Activated CD8-positive, alpha-beta T cell treated with anti-CD3 and anti-CD28 coated beads, Interleukin-2, amount 10 ng/mL, durations not matched to agents 7 days and 5 days (primary cell): ENCODE measurements at regions not wholly inside any gene's neighbourhood (a gene's known extent, or its start where the extent isn't known, plus 50 kb on each side); places are given as distances from the start of the nearest gene placed in this dataset.
"Not testable (repeated sequence)": the region's sequence is repeated elsewhere in the genome, so short reads cannot be mapped to it uniquely, and the experiment has no call there.

Experiments
- ATAC-seq: fragments of 150-1000 bp; cut with Tn5 transposase; one replicate; pipeline ENCODE4 v1.10.0; 2021; ENCODE audit warnings: moderate library complexity
- CTCF ChIA-PET: fragments of 350-600 bp; sonication (Branson Sonifier 250); formaldehyde crosslinking; loops from one replicate; lab custom pipeline; 2021; ENCODE audit warnings: antibody characterized with exemption; lab: Charles Lee
- POLR2A ChIA-PET: fragments of 350-600 bp; sonication (Branson Sonifier 250); formaldehyde crosslinking; loops from one replicate; lab custom pipeline; 2021; ENCODE audit warnings: antibody characterized with exemption; lab: Charles Lee
- DNase-seq: peaks from one replicate; pipeline ENCODE4 v3.0.0-alpha.2; 2020
- H3K27ac Mint-ChIP-seq: one replicate; pipeline ENCODE4 v1.8.0; 2021; ENCODE audit warnings: mild to moderate bottlenecking, mixed read lengths
- H3K27me3 Mint-ChIP-seq: one replicate; pipeline ENCODE4 v1.8.0; 2021; ENCODE audit warnings: low read depth, mixed read lengths
- H3K36me3 Mint-ChIP-seq: one replicate; pipeline ENCODE4 v1.8.0; 2021; ENCODE audit warnings: low read depth, mixed read lengths
- H3K4me1 Mint-ChIP-seq: one replicate; pipeline ENCODE4 v1.8.0; 2021; ENCODE audit warnings: low read depth, mixed read lengths
- H3K4me3 Mint-ChIP-seq: one replicate; pipeline ENCODE4 v1.8.0; 2021; ENCODE audit warnings: mild to moderate bottlenecking, mixed read lengths
- H3K9me3 Mint-ChIP-seq: one replicate; pipeline ENCODE4 v1.8.0; 2022; ENCODE audit warnings: mixed read lengths; ENCODE audit not compliant: insufficient read depth

GRCh38 chr6:112976579-112976978, 629.4 kb downstream of the RFPL4B start:
- H3K27me3 Mint-ChIP-seq, H3K27ac Mint-ChIP-seq, POLR2A ChIA-PET, H3K36me3 Mint-ChIP-seq, DNase-seq, CTCF ChIA-PET, H3K4me3 Mint-ChIP-seq, H3K9me3 Mint-ChIP-seq, ATAC-seq, H3K4me1 Mint-ChIP-seq: not testable (repeated sequence)

DNA sequence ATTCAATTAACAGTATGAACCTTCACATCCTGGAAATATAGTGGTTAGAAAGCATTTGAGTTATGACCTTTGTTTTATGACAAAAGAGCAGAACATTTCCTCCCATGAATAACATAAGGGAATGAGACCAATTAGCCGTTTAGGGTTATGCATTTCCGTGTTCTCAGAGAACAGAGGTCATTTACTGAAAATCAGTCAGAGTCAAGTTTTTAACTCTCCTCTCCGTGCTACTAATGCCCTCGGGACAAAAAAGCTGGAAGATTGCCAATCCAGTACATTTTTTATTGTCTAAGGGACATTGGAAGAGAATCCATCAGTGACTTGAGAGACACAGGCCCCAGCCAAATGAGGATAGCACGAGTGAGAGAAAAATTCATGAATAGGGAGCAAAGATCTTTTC, 632.7 kb downstream of the RFPL4B start:
- ATAC-seq (no peak), DNase-seq (no peak)
- H3K4me3 Mint-ChIP-seq, result no peak overlapping the region
- no peaks in the 10 kb centered on the region for H3K9me3 Mint-ChIP-seq
- H3K27me3 Mint-ChIP-seq, result no peaks in the 10 kb centered on the region
- no peaks in the 10 kb centered on the region for H3K4me1 Mint-ChIP-seq
- H3K36me3 Mint-ChIP-seq, result no peaks in the 10 kb centered on the region
- POLR2A ChIA-PET, result no interaction called here
- CTCF ChIA-PET, result no interaction called here
- no peak overlapping the region for H3K27ac Mint-ChIP-seq

GRCh38 chr6:112980676-112981075, 633.5 kb downstream of the RFPL4B start:
- ChIA-PET POLR2A (no interaction called here), CTCF (no interaction called here)
- H3K27ac Mint-ChIP-seq, result no peak overlapping the region
- no peak for DNase-seq
- no peaks in the 10 kb centered on the region for H3K27me3 Mint-ChIP-seq
- no peak overlapping the region for H3K4me3 Mint-ChIP-seq
- ATAC-seq, result no peak
- no peaks in the 10 kb centered on the region for H3K4me1 Mint-ChIP-seq
- no peaks in the 10 kb centered on the region for H3K36me3 Mint-ChIP-seq
- no peaks in the 10 kb centered on the region for H3K9me3 Mint-ChIP-seq

- POLR2A ChIA-PET, result no interaction called here
- Mint-ChIP-seq H3K4me1 (no peaks in the 10 kb centered on the region), H3K27me3 (no peaks in the 10 kb centered on the region), H3K36me3 (no peaks in the 10 kb centered on the region), H3K4me3 (no peak overlapping the region), H3K9me3 (no peaks in the 10 kb centered on the region), H3K27ac (no peak overlapping the region)
- no peak for ATAC-seq
- CTCF ChIA-PET, result no interaction called here
- no peak for DNase-seq
These were observed 636.7 kb downstream of the RFPL4B start for GRCh38 chr6:112983713-112984261.

DNA sequence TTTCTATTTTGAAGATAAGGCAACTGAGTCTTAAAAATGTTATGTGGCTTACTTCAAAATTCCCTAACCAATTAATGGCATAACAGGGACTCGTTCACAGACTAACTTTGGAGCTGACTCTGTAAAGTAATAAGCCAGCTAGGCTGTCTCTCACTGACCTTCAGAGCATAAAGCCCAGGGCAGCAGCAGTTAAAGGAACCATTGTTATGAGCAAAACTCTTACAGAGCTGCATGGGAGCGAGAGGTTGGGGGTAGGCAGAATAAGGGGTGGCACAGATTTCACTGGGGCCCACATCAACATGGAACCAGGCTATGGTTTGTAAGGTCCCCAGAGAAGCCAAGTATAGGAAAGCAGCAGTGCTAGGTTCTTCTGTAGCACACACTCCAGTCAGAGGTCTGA, 637.8 kb downstream of the RFPL4B start:
- Mint-ChIP-seq H3K27ac (no peak overlapping the region), H3K4me3 (no peak overlapping the region), H3K9me3 (no peaks in the 10 kb centered on the region), H3K36me3 (no peaks in the 10 kb centered on the region), H3K4me1 (no peaks in the 10 kb centered on the region), H3K27me3 (no peaks in the 10 kb centered on the region)
- DNase-seq (no peak), ATAC-seq (no peak)
- POLR2A ChIA-PET, result no interaction called here
- CTCF ChIA-PET, result no interaction called here

DNA sequence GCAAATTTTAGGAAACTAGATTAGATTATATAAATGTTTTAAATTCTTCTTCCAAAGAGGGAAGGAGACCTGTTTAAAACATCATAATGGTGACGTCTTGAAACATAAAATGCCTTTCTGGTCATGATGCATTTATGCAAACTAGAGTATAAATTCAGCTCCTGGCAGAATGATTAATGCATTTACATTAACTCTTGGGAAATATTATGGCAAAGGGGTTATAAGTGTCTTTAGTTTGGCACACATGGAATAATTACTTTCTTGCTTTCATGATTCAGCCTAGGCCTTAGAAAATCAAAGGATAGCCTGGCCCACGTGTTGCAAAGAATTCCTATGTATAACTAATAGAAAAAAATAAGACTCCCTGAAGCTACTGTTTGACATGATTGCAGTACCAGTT, 639.2 kb downstream of the RFPL4B start:
- Mint-ChIP-seq H3K4me1 (no peaks in the 10 kb centered on the region), H3K36me3 (no peaks in the 10 kb centered on the region), H3K27me3 (no peaks in the 10 kb centered on the region), H3K27ac (no peak overlapping the region), H3K4me3 (no peak overlapping the region), H3K9me3 (peaks cover 4% of the 10 kb centered on the region)
- ATAC-seq (no peak), DNase-seq (no peak)
- ChIA-PET POLR2A (no interaction called here), CTCF (no interaction called here)

DNA sequence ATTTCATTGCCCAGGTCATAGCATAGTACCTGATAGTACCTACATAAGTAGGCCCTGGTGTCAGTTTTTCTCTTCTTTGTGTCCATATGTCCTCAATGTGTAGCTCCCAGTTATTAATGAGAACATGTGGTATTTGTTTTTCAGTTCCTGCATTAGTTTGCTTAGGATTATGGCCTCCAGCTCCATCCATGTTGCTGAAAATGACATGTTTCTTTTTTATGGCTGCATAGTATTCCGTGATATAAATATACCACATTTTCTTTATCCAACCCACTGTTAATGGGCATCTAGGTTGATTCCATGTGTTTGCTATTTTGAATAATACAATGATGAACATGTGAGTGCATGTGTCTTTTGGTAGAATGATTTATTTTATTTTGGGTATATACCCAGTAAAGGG, 641.6 kb downstream of the RFPL4B start:
- Mint-ChIP-seq H3K27ac (no peak overlapping the region), H3K27me3 (no peaks in the 10 kb centered on the region), H3K4me1 (no peaks in the 10 kb centered on the region), H3K9me3 (peaks cover 4% of the 10 kb centered on the region), H3K36me3 (no peaks in the 10 kb centered on the region), H3K4me3 (no peak overlapping the region)
- ATAC-seq (no peak), DNase-seq (no peak)
- POLR2A ChIA-PET, result no interaction called here
- CTCF ChIA-PET, result no interaction called here

DNA sequence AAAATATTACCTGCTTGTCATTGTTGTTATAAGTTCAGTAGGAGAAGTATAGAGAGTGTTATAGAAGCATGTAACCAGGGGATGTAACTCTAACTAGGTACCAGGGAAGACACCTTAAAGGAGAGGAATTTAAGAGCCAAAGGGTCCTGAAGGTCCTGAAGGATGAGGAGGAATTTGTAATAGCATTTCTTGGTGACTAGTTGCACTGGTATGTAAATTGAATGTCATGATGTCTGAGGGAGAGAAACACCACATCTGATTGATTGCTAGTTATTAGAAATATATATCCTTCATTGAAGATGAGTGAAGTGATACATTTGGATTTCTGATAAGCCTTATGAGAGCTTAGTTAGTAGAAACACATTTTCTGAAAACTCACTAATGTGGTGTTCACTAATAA, 643.8 kb downstream of the RFPL4B start:
- ChIA-PET CTCF (no interaction called here), POLR2A (no interaction called here)
- Mint-ChIP-seq H3K9me3 (peaks cover 4% of the 10 kb centered on the region), H3K27ac (no peak overlapping the region), H3K4me3 (no peak overlapping the region), H3K27me3 (no peaks in the 10 kb centered on the region), H3K36me3 (no peaks in the 10 kb centered on the region), H3K4me1 (no peaks in the 10 kb centered on the region)
- no peak for DNase-seq
- ATAC-seq, result no peak

DNA sequence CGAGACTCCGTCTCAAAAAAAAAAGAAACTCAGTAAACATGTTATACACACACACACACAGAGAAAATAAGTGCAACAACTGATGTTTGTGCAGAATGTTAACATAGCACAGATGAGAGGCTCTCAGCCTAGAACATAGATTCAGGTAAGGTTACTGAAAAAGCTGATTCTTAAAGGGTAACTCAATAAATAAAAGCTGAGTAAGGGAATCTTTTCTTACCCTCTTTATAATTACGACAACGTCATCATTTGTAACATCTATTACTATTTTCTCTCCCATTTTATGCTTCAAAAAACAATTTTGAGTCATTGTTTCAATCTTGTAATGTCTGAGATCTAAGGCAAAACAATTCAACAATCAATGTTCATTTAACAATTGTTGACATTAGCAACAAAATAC, 644.8 kb downstream of the RFPL4B start:
- no peak for DNase-seq
- no peak for ATAC-seq
- Mint-ChIP-seq H3K27me3 (no peaks in the 10 kb centered on the region), H3K4me3 (no peak overlapping the region), H3K9me3 (peaks cover 4% of the 10 kb centered on the region), H3K27ac (no peak overlapping the region), H3K4me1 (no peaks in the 10 kb centered on the region), H3K36me3 (no peaks in the 10 kb centered on the region)
- ChIA-PET CTCF (no interaction called here), POLR2A (no interaction called here)

DNA sequence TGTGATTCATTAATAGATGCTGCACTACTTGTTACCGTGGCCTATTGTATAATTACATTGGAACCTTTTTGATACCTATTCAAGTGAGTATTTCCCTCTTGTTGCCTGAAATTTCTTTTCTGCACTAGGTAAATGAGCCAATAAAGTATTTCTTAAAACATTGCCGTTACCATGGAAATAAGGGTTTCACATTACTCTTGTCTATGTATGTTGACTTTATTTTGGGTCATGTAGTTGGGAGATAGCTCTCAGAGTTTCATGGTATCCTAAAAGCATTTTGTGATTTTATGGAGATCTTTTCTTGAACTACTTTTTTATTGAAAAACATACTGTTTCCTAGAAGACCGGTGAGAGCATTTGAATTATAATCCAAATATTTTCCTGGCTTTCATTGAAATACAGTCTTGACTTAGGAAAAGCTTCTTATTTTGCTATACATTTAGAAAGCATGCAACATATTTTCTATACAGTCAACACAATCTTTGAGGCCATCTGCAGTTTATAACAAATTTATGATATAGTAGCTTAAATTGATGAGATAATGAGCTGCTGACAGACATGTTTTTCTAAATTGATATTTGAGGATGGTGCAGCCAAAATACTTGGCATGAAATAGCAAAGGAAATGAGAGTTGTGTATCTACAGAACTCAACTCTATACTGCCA, 650.4 kb downstream of the RFPL4B start:
- ChIA-PET POLR2A (no interaction called here), CTCF (no interaction called here)
- H3K36me3 Mint-ChIP-seq, result no peaks in the 10 kb centered on the region
- ATAC-seq (no peak), DNase-seq (no peak)
- no peaks in the 10 kb centered on the region for H3K9me3 Mint-ChIP-seq
- H3K27ac Mint-ChIP-seq, result no peak overlapping the region
- H3K4me3 Mint-ChIP-seq, result no peak overlapping the region
- H3K27me3 Mint-ChIP-seq, result no peaks in the 10 kb centered on the region
- no peaks in the 10 kb centered on the region for H3K4me1 Mint-ChIP-seq

- DNase-seq (no peak), ATAC-seq (no peak)
- Mint-ChIP-seq H3K27ac (no peak overlapping the region), H3K36me3 (no peaks in the 10 kb centered on the region), H3K27me3 (no peaks in the 10 kb centered on the region), H3K4me3 (no peak overlapping the region), H3K4me1 (no peaks in the 10 kb centered on the region), H3K9me3 (no peaks in the 10 kb centered on the region)
- ChIA-PET POLR2A (no interaction called here), CTCF (no interaction called here)
These were observed 656.9 kb downstream of the RFPL4B start for GRCh38 chr6:113004054-113004453.

DNA sequence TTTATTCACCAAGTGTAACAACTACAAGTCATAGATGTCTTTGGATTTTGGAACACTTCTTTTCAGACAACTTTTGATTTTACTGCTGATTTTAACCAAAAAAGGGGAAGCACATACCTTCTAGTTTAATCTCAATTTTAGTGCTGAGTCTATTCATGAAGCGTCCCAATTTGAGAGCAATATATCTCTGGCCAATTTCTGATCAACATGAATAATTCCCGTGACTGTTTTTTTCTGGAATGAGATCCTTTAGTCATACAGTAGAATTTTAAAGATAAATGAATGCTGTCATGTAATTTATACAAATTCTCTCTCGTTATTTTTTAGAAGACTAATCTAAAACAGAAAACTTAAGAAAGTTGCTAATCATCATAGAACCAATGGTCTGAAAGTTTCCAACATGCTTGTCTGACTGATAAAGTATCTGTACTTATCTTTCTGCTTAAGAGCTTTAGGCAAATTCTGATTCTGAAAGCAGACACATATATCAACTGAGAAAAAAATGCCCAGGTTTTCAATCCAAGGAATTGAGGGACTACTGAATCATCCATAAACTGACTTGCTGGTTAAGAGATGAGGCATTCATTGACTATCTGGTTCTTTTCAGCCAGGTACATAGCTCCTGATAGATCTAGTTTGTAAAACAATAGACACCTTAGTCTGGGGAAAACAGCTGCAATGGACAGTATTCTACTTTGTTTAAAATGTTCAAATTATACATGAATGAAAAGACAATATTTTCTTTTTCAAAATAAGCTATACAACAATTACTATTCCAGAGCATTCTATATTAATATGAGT, 657.5 kb downstream of the RFPL4B start:
- ChIA-PET POLR2A (no interaction called here), CTCF (no interaction called here)
- Mint-ChIP-seq H3K4me3 (no peak overlapping the region), H3K27me3 (no peaks in the 10 kb centered on the region), H3K4me1 (no peaks in the 10 kb centered on the region), H3K27ac (no peak overlapping the region), H3K36me3 (no peaks in the 10 kb centered on the region), H3K9me3 (no peaks in the 10 kb centered on the region)
- no peak for DNase-seq
- no peak for ATAC-seq
